Stimulated activated naive B cell treated with anti-CD40 and anti-IgM and Interleukin-4, amounts not matched to agents 10 μg/mL and 1 μg/mL and 100 μg/mL, for 72 hours (primary cell): ENCODE measurements at regions not wholly inside any gene's neighbourhood (a gene's known extent, or its start where the extent isn't known, plus 50 kb on each side); places are given as distances from the start of the nearest gene placed in this dataset.
A peak's percentile ranks its signal among the peaks of the same experiment; 100 is the strongest.

ENCODE experiments used
- ATAC-seq, 2 donors: fragments of 150-1000 bp; cut with Tn5 transposase; replicated peaks; 2 replicates each; pipeline ENCODE4 v1.10.0; 2021; ENCODE audit warnings: moderate library complexity in 1 of 2
- DNase-seq: peaks from one replicate; pipeline ENCODE4 v3.0.0; 2021
- H3K27ac Mint-ChIP-seq: one replicate; pipeline ENCODE4 v1.8.0; 2022; ENCODE audit warnings: mild to moderate bottlenecking, mixed read lengths
- H3K27me3 Mint-ChIP-seq, 2 donors: one replicate each; pipeline ENCODE4 v1.8.0; 2022; ENCODE audit warnings: mixed read lengths in 2 of 2
- H3K36me3 Mint-ChIP-seq, 2 donors: one replicate each; pipeline ENCODE4 v1.8.0; 2022; ENCODE audit warnings: mixed read lengths in 2 of 2, mild to moderate bottlenecking in 1 of 2
- H3K4me1 Mint-ChIP-seq, 2 donors: one replicate each; pipeline ENCODE4 v1.8.0; 2022; ENCODE audit warnings: mixed read lengths in 2 of 2, mild to moderate bottlenecking in 1 of 2
- H3K4me3 Mint-ChIP-seq, 2 donors: one replicate each; pipeline ENCODE4 v1.8.0; 2022; ENCODE audit warnings: mild to moderate bottlenecking in 2 of 2, mixed read lengths in 2 of 2, moderate library complexity in 1 of 2
- H3K9me3 Mint-ChIP-seq, 2 donors: one replicate each; pipeline ENCODE4 v1.8.0; 2022; ENCODE audit warnings: mixed read lengths in 2 of 2, mild to moderate bottlenecking in 1 of 2

DNA sequence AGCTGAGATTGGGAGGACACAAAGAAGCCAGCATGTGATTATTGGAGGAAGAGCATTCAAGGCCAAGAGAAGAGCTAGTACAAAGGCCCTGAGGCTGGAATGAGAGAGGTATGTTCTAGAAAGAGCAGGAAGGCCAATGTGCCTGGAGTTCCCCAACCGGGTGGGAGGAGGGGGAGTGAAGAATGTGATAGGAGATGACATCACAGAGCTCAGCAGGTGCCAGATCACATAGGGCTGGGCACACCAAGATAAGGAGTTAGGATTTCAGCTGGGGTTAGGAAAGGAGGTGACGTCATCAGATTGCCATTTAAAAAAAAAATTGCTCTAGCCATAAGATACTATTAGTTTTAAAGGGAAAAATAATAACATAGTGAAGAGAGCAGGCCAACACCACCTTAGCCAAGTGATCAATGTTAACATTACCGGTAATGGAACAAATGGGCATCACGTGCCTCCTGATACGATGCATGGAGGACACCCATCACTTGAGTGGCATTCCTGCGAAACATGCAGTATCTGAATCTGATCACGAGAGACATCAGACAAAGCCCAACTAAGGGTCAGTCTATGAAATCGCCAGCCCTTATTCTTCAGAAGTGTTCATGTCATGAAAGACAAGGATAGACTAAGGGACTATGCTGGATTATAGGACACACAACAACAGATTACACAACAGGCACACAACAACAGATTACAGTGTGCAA, 344.3 kb downstream of the BCOR start:
- DNase-seq (no peak), ATAC-seq (no peak)
- Mint-ChIP-seq H3K36me3 (peaks cover 0 to 4% of the 10 kb centered on the region in 2 donors), H3K4me3 (no peak overlapping the region), H3K27me3 (no peaks in the 10 kb centered on the region), H3K27ac (no peak overlapping the region), H3K4me1 (no peaks in the 10 kb centered on the region), H3K9me3 (peaks cover 0 to 4% of the 10 kb centered on the region in 2 donors)

DNA sequence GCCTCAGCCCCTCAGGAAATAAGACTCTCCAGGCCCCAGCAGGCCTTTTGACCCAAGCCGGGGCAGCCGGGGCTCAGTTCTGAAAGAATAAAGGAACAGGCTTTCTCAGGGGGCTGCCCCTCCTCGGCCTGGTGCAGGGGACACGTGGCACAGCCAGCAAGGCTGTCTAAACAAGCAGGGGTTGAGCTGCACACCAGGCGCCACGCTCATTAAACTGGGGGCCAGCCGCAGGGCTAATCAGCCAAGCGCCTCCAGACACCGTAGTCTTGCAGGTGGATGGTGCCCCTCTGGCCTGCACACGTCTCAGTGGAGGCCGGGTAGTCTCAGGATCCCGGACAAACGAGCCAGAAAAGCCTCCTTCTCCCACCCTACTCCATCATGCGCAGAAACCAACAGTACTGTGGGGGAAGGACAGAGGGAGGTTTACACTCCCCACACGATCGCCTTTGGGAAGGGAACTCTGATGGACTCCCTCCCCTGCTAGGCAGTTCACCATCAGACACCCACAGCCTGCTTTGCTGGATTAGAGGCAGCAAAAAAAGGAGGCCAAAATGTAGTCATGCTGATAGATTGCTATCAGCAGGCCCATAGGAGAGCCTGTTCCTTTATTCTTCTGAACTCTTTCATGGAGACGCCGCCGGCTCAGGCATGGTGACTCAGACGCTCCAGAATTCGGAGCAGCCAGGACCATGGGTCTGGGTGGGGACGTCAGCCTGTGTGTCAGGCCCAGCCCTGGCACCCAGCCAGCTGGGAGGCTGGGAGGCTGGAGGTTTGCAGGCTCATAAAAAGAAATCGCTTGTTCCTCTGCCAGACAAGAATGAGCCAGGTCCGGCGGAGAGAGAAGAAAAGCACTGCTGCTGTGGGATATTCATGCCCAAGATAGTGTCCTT, 342.4 kb downstream of the BCOR start:
- Mint-ChIP-seq H3K27me3 (no peaks in the 10 kb centered on the region), H3K4me3 (no peak overlapping the region), H3K9me3 (peaks cover 0 to 4% of the 10 kb centered on the region in 2 donors), H3K36me3 (peaks cover 0 to 4% of the 10 kb centered on the region in 2 donors), H3K27ac (no peak overlapping the region), H3K4me1 (no peaks in the 10 kb centered on the region)
- DNase-seq: no peak
- no peak for ATAC-seq

DNA sequence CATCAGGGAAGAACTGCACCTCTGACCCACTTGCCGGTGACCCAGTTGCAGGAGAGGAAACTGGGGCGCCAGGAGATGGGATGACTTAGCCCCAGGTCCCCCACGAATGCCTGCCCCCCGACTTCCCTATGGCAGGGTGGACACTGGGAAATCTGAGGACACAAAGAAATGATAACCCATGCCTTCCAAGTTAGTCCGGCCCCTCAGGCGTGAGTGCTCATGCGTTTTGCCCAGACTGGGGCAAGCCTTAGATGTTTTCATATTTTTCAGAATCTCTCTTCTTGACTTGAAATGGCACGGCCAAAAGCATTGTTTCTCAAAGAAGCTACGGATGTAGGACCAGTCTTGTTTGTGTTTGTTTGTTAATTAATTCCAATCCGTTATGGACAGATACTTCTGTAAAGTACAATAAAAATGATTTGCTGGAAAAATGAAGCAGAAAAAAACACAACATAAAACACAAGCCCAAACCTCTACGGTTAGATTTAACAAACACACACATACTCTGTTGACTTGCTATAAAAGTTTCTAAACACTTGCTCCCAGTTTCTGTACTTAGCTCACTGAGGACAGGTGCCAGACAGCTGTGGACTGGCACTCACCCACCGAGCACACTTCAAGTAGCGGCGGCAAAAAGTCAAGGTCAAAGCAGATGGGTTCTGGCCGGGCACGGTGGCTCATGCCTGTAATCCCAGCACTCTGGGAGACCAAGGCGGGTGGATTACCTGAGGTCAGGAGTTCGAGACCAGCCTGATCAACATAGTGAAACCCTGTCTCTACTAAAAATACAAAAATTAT, 341.5 kb downstream of the BCOR start:
- DNase-seq (no peak), ATAC-seq (no peak)
- H3K27ac Mint-ChIP-seq: no peak overlapping the region
- H3K4me1 Mint-ChIP-seq: peaks cover 2 to 5% of the 10 kb centered on the region in 2 donors
- H3K9me3 Mint-ChIP-seq: peaks cover 0 to 4% of the 10 kb centered on the region in 2 donors
- no peak overlapping the region for H3K4me3 Mint-ChIP-seq
- peaks cover 0 to 4% of the 10 kb centered on the region in 2 donors for H3K36me3 Mint-ChIP-seq
- no peaks in the 10 kb centered on the region for H3K27me3 Mint-ChIP-seq

DNA sequence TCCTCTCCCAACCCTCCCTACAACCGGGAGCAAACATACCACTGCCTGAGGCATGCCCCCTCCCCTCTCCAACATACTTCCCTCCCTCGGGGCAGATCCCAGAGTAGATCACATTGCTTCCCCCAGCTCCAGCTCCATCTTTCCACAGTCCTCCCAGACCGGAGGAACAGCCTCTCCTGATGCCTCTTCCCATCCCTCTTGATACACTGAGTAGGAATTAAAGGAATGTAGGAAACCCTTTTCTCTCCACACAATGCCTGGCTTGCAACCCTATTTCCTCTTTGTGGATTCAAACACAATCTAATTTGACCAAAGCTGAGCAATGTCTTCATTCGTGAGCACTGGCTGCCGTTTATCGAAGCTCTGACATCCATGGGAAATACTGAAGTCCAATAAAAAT, 339.8 kb downstream of the BCOR start:
- no peak overlapping the region for H3K27ac Mint-ChIP-seq
- H3K36me3 Mint-ChIP-seq: no peaks in the 10 kb centered on the region
- peaks cover 2 to 5% of the 10 kb centered on the region in 2 donors for H3K4me1 Mint-ChIP-seq
- ATAC-seq: no peak
- H3K4me3 Mint-ChIP-seq: no peak overlapping the region
- H3K9me3 Mint-ChIP-seq: no peaks in the 10 kb centered on the region
- no peaks in the 10 kb centered on the region for H3K27me3 Mint-ChIP-seq
- no peak for DNase-seq

DNA sequence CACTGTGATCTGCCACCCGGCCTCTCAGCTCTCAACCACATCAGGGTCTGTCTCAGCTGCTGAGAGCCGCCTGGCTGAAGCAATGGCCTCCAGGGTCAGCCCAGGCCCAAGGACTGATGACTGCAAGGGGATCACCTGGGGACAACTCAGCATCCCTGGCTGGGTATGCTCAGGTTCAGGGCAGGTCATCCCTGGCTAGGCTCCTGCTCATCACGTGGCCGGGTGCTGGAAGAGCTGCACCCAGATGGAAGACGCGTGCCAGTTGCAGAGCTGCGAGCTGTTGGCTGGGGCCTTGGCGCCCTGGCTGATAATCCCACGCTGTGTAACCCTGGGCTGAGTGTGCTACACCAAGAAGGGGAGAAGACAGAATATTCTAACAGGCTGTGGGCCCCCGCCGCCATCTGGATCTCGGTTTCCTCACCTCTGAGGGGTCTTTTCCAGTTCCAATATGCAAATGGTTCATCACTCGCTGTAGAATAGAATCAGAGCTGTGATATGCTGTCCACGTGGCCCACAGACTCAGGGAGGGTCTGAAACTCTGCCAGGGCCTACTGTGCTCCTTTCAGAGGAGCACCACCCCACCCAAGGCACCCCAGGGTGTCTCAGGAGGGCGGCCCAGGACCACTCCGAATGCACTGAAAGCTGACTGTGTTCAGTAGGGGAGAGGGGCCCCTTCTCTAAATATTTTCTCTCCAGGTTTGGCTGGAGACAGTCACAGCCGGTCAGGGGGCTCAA, 338.8 kb downstream of the BCOR start:
- Mint-ChIP-seq H3K36me3 (no peaks in the 10 kb centered on the region), H3K27ac (no peak overlapping the region), H3K4me1 (peaks cover 2 to 5% of the 10 kb centered on the region in 2 donors), H3K27me3 (no peaks in the 10 kb centered on the region), H3K9me3 (no peaks in the 10 kb centered on the region), H3K4me3 (no peak overlapping the region)
- DNase-seq (no peak), ATAC-seq (no peak)

DNA sequence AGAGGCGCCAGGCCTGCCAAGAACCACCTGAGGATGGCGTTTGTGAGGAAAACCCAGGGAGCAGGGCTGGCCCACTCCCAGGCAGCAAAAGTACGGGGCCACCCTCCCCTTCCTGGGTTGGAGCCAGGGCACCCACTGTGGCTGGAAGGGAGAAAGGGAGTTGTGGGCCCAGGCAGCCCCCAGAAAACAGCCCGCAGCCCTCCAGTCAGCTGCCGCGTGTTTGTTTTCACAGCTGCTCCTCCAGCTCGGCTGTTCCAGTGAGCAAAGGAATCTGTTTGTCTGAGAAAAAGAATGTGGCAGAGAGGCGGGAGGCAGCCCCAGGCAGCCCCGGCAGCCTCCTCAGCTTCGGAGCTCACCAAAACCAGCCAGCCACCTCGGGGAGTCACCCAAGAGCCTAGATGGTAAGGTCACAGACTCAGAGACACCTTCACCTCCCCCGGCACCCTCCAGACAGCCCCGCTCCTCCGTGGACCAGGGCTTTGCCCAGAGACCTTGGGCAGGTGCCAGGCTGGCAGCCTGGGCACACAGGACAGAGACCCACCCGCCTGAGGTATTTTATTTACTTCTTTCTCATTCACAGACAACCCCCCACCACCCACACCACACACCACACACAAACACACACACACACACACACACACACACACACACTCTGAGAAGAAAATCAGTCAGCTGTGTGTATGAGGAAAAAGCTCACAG, 338.1 kb downstream of the BCOR start:
- ATAC-seq (no peak), DNase-seq (no peak)
- Mint-ChIP-seq H3K9me3 (no peaks in the 10 kb centered on the region), H3K4me1 (peaks cover 2 to 5% of the 10 kb centered on the region in 2 donors), H3K4me3 (no peak overlapping the region), H3K27me3 (no peaks in the 10 kb centered on the region), H3K36me3 (no peaks in the 10 kb centered on the region), H3K27ac (no peak overlapping the region)

DNA sequence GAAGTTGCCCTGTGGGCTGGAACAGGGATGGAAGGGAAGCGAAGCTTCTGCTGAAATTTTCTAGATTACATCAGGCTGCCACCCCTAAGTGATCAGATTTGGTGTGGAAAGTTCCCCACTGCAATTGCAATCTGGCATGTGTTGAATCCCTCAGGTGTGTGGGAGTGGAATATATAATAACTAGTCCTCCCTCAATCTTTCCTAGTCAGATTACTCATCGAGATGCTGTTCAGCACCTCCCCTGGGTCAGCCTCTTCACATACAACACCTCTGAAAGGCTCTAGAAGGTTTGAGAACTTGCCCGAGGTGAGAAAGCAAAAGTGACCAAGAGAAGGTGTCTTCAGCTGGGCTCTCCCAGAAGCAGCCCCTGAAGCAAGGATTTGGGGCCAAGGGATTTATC, 336.8 kb downstream of the BCOR start:
- Mint-ChIP-seq H3K36me3 (no peaks in the 10 kb centered on the region), H3K9me3 (no peaks in the 10 kb centered on the region), H3K4me3 (no peak overlapping the region), H3K27ac (no peak overlapping the region), H3K27me3 (no peaks in the 10 kb centered on the region), H3K4me1 (peaks cover 3 to 5% of the 10 kb centered on the region in 2 donors)
- peak in 1 of 2 donors; percentile 47 for ATAC-seq
- DNase-seq: no peak

DNA sequence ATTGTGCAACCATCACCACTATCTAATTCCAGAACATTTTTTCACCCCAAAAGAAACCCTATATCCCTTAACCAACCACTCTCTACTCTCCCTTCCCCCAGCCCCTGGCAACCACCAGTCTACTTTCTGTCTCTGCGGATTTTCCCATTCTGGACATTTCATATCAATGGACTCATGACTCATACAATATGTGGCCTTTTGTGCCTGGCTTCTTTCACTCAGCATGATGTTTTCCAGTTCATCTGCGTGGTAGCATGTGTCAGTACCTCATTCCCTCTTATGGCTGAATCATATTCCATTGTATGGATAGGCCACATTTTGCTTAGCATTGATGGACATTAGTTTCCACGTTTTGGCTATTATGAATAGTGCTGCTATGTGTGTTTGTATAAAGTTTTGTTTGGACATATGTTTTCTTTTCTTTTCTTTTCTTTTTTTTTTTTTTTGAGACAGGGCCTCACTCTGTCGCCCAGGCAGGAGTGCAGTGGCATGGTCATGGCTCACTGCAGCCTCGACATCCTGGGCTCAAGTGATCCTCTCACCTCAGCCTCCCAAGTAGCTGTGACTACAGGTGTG, 335.4 kb downstream of the BCOR start:
- Mint-ChIP-seq H3K27me3 (peaks cover 0 to 1% of the 10 kb centered on the region in 2 donors), H3K36me3 (no peaks in the 10 kb centered on the region), H3K9me3 (no peaks in the 10 kb centered on the region), H3K27ac (no peak overlapping the region), H3K4me1 (peaks cover 3 to 5% of the 10 kb centered on the region in 2 donors), H3K4me3 (no peak overlapping the region)
- ATAC-seq: no peak
- no peak for DNase-seq

DNA sequence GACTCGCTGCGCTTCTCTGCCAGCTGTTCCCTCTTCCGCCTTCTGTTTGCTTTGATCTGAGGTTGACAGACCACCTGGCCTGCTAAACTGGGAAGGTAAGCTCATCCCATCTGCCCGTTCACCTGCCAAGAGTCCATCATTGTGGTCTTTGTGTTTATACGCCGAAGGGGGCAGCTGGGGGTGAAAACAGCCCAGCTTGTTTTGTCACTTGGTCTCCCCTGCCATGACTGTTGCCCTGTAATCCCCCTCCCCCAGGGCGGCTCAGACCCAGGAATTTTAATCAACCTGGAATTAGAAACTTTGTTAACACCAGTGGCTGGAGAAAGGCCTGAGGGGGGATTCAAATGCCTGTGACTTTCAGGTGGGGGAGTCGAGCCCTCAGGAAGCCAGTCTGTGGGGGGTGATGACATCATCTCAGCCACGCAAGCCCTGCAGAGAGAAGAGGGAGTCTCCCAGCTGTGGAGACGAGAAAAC, 333.3 kb downstream of the BCOR start:
- Mint-ChIP-seq H3K4me1 (peaks cover 3 to 5% of the 10 kb centered on the region in 2 donors), H3K27me3 (peaks cover 0 to 5% of the 10 kb centered on the region in 2 donors), H3K27ac (no peak overlapping the region), H3K36me3 (no peaks in the 10 kb centered on the region), H3K4me3 (no peak overlapping the region), H3K9me3 (no peaks in the 10 kb centered on the region)
- no peak for DNase-seq
- no peak for ATAC-seq

DNA sequence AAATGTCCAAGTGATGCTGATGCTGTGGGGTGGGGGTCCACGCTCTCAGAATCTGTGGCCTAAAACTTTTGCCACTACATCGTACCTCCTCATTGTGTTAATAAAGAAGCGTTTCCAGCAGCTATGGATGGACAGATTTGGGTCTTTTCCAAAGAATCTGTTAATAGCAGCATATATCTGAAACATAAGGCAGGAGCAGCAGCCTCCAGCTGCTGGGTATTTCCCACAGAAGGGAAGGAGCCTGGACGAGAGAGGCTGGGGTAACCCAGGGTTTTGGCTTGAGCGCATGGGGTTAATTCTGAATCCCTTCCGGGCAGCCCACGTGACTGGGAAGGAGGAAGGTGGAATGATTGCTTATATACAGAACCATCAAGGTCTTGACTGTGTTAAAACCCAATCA, 332.4 kb downstream of the BCOR start:
- peaks cover 0 to 1% of the 10 kb centered on the region in 2 donors for H3K9me3 Mint-ChIP-seq
- H3K4me1 Mint-ChIP-seq: peaks cover 3 to 5% of the 10 kb centered on the region in 2 donors
- H3K27me3 Mint-ChIP-seq: peaks cover 0 to 7% of the 10 kb centered on the region in 2 donors
- no peak for ATAC-seq
- no peaks in the 10 kb centered on the region for H3K36me3 Mint-ChIP-seq
- H3K27ac Mint-ChIP-seq: no peak overlapping the region
- no peak overlapping the region for H3K4me3 Mint-ChIP-seq
- no peak for DNase-seq

DNA sequence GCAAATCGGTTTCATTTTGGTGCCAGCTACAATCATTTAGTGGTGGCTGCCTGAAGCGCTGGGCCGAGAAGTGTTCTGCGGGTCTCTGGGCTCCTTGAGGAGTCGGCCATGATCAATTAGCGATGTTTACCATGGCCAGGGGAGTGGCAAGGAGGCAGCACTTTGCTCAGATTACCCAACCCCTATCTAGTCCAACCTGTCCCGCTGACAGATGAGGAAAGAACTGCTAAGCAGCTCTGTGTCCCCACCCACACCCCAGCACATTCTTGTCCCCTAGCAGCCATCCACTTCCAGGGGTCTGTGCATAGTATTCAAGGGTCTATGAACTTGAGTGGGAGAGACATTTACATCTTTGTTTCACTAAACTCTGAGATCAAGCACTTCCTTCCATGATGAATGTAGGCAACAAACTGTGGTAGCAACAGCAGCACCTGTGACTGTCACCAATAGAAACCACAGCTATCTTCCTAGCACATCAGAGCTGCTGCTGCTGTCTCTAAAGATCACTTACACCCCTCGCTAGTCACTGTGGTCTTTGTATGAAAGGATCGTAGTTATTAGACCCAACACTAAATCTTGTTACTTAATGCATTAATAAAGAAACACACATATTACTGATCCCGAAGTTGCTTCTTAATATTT, 331.6 kb downstream of the BCOR start:
- ATAC-seq (peak; percentile 43 to 50), DNase-seq (no peak)
- peaks cover 0 to 4% of the 10 kb centered on the region in 2 donors for H3K9me3 Mint-ChIP-seq
- H3K27me3 Mint-ChIP-seq: peaks cover 0 to 15% of the 10 kb centered on the region in 2 donors
- peaks cover 1% of the 10 kb centered on the region in 2 donors for H3K4me1 Mint-ChIP-seq
- H3K4me3 Mint-ChIP-seq: no peak overlapping the region
- no peak overlapping the region for H3K27ac Mint-ChIP-seq
- no peaks in the 10 kb centered on the region for H3K36me3 Mint-ChIP-seq

DNA sequence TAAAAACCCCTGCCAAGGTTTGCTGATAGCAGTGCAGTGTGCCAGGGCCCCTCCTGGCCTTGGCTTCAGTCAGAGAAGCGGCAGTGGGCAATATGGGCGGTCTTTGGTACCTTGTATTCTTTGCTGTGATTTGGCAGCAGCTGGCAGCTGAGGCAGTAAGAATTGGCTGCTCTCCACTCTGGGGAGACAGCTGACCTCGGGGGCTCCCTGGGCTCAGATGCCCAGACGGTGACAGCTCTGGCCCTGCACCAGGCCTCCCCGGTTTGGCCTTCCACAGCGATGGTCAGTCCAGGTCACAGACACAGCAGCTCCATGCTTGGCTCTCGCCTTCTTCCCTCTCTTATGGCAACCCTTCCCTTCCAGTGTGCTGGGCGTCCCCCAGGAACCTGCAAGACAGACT, 330.9 kb downstream of the BCOR start:
- Mint-ChIP-seq H3K4me3 (no peak overlapping the region), H3K27ac (no peak overlapping the region), H3K27me3 (peaks cover 0 to 22% of the 10 kb centered on the region in 2 donors), H3K4me1 (peaks cover 2 to 4% of the 10 kb centered on the region in 2 donors), H3K9me3 (peaks cover 0 to 4% of the 10 kb centered on the region in 2 donors), H3K36me3 (no peaks in the 10 kb centered on the region)
- DNase-seq: no peak
- no peak for ATAC-seq
